ENCODE measurements at regions not wholly inside any gene's neighbourhood (a gene's known extent, or its start where the extent isn't known, plus 50 kb on each side); places are given as distances from the start of the nearest gene placed in this dataset.
A peak's percentile ranks its signal among the peaks of the same experiment; 100 is the strongest.

DNA sequence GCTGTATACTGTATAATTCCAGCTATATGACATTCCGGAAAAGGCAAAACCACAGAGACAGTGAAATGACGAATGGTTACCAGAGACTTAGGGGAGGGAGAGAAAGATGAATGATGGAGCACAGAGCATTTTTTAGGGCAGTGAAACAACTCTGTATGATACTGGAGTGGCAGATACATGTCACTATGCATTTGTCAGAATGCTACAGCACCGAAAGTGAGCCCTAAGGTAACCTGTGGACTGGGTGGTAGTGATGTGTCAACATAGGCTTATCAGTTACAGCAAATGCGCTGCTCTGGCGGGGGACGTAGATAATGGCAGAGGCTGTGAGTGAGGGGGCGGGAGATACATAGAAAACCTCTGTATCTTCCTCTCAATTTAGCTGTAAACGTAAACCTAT is 201.3 kb upstream of the SSTR4 start (continued):
- TF ChIP-seq, protein P1, sequence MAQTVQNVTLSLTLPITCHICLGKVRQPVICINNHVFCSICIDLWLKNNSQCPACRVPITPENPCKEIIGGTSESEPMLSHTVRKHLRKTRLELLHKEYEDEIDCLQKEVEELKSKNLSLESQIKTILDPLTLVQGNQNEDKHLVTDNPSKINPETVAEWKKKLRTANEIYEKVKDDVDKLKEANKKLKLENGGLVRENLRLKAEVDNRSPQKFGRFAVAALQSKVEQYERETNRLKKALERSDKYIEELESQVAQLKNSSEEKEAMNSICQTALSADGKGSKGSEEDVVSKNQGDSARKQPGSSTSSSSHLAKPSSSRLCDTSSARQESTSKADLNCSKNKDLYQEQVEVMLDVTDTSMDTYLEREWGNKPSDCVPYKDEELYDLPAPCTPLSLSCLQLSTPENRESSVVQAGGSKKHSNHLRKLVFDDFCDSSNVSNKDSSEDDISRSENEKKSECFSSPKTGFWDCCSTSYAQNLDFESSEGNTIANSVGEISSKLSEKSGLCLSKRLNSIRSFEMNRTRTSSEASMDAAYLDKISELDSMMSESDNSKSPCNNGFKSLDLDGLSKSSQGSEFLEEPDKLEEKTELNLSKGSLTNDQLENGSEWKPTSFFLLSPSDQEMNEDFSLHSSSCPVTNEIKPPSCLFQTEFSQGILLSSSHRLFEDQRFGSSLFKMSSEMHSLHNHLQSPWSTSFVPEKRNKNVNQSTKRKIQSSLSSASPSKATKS (CRISPR knock-in tag; IDR thresholded peaks at IDR 0.05), result no peak
- TF ChIP-seq BRF1 (IDR thresholded peaks at IDR 0.05; ENCODE audit: borderline replicate concordance, extremely low read depth, insufficient read length) (no peak), ZNF583 (CRISPR knock-in tag; IDR thresholded peaks at IDR 0.05) (no peak), MXI1 (IDR thresholded peaks at IDR 0.05; ENCODE audit: low read depth, low read length) (no peak), ZNF695 (CRISPR knock-in tag; IDR thresholded peaks at IDR 0.05) (no peak), ETV5 (CRISPR knock-in tag; IDR thresholded peaks at IDR 0.05; ENCODE audit: low read depth) (peak; percentile 65; the same call in 1 of the 2 replicates), ZNF644 (tag; IDR thresholded peaks at IDR 0.05; ENCODE audit: low read depth) (no peak), HMG20A (CRISPR knock-in tag; conservative IDR thresholded peaks at IDR 0.05) (no peak), PTBP1 (IDR thresholded peaks at IDR 0.05; ENCODE audit: low read depth, low read length) (no peak), ELF1 (tag; IDR thresholded peaks at IDR 0.05) (no peak), CBFA2T3 (IDR thresholded peaks at IDR 0.05) (peak; percentile 95), ZNF24 (IDR thresholded peaks at IDR 0.05) (no peak), ZNF778 (CRISPR knock-in tag; IDR thresholded peaks at IDR 0.05) (no peak), ZNF140 (CRISPR knock-in tag; IDR thresholded peaks at IDR 0.05) (no peak), NEUROD1 (IDR thresholded peaks at IDR 0.05; ENCODE audit: borderline replicate concordance, low read depth, low read length, partially characterized antibody) (peak; percentile 82), PCBP1 (IDR thresholded peaks at IDR 0.05; ENCODE audit: low read depth, low read length, poor library complexity, severe bottlenecking) (no peak), SMAD4 (CRISPR knock-in tag; conservative IDR thresholded peaks at IDR 0.05) (no peak)
- TF ChIP-seq, protein P2, sequence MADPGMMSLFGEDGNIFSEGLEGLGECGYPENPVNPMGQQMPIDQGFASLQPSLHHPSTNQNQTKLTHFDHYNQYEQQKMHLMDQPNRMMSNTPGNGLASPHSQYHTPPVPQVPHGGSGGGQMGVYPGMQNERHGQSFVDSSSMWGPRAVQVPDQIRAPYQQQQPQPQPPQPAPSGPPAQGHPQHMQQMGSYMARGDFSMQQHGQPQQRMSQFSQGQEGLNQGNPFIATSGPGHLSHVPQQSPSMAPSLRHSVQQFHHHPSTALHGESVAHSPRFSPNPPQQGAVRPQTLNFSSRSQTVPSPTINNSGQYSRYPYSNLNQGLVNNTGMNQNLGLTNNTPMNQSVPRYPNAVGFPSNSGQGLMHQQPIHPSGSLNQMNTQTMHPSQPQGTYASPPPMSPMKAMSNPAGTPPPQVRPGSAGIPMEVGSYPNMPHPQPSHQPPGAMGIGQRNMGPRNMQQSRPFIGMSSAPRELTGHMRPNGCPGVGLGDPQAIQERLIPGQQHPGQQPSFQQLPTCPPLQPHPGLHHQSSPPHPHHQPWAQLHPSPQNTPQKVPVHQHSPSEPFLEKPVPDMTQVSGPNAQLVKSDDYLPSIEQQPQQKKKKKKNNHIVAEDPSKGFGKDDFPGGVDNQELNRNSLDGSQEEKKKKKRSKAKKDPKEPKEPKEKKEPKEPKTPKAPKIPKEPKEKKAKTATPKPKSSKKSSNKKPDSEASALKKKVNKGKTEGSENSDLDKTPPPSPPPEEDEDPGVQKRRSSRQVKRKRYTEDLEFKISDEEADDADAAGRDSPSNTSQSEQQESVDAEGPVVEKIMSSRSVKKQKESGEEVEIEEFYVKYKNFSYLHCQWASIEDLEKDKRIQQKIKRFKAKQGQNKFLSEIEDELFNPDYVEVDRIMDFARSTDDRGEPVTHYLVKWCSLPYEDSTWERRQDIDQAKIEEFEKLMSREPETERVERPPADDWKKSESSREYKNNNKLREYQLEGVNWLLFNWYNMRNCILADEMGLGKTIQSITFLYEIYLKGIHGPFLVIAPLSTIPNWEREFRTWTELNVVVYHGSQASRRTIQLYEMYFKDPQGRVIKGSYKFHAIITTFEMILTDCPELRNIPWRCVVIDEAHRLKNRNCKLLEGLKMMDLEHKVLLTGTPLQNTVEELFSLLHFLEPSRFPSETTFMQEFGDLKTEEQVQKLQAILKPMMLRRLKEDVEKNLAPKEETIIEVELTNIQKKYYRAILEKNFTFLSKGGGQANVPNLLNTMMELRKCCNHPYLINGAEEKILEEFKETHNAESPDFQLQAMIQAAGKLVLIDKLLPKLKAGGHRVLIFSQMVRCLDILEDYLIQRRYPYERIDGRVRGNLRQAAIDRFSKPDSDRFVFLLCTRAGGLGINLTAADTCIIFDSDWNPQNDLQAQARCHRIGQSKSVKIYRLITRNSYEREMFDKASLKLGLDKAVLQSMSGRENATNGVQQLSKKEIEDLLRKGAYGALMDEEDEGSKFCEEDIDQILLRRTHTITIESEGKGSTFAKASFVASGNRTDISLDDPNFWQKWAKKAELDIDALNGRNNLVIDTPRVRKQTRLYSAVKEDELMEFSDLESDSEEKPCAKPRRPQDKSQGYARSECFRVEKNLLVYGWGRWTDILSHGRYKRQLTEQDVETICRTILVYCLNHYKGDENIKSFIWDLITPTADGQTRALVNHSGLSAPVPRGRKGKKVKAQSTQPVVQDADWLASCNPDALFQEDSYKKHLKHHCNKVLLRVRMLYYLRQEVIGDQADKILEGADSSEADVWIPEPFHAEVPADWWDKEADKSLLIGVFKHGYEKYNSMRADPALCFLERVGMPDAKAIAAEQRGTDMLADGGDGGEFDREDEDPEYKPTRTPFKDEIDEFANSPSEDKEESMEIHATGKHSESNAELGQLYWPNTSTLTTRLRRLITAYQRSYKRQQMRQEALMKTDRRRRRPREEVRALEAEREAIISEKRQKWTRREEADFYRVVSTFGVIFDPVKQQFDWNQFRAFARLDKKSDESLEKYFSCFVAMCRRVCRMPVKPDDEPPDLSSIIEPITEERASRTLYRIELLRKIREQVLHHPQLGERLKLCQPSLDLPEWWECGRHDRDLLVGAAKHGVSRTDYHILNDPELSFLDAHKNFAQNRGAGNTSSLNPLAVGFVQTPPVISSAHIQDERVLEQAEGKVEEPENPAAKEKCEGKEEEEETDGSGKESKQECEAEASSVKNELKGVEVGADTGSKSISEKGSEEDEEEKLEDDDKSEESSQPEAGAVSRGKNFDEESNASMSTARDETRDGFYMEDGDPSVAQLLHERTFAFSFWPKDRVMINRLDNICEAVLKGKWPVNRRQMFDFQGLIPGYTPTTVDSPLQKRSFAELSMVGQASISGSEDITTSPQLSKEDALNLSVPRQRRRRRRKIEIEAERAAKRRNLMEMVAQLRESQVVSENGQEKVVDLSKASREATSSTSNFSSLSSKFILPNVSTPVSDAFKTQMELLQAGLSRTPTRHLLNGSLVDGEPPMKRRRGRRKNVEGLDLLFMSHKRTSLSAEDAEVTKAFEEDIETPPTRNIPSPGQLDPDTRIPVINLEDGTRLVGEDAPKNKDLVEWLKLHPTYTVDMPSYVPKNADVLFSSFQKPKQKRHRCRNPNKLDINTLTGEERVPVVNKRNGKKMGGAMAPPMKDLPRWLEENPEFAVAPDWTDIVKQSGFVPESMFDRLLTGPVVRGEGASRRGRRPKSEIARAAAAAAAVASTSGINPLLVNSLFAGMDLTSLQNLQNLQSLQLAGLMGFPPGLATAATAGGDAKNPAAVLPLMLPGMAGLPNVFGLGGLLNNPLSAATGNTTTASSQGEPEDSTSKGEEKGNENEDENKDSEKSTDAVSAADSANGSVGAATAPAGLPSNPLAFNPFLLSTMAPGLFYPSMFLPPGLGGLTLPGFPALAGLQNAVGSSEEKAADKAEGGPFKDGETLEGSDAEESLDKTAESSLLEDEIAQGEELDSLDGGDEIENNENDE (IDR thresholded peaks at IDR 0.05; ENCODE audit: low read depth, low read length), result no peak

Data from K562 (cell line).